Endothelial cell of umbilical vein (primary cell): ENCODE measurements at regions not wholly inside any gene's neighbourhood (a gene's known extent, or its start where the extent isn't known, plus 50 kb on each side); places are given as distances from the start of the nearest gene placed in this dataset.

Source experiments
- BruUV-seq: library from RNA; stranded (reverse); fragments of 400-500 nt; replicated peaks from 2 replicates; lab custom pipeline; 2021; lab: Mats Ljungman, UMichigan
- CTCF ChIA-PET: fragments of 300-600, 350-600 bp; sonication (Branson Sonifier 250); formaldehyde crosslinking; loops from one replicate; lab custom pipeline; 2021; ENCODE audit warnings: antibody characterized with exemption, inconsistent platforms; lab: Charles Lee
- POLR2A ChIA-PET: fragments of 300-600, 350-600 bp; sonication (Branson Sonifier 250); formaldehyde crosslinking; loops from one replicate; lab custom pipeline; 2021; ENCODE audit warnings: antibody characterized with exemption, inconsistent platforms; lab: Charles Lee
- DNase-seq: peaks from one replicate; pipeline ENCODE4 v3.0.0-alpha.2; 2011; ENCODE audit warnings: low read depth, low spot score
- FAIRE-seq: peaks from 2 replicates; lab custom pipeline; 2011; peaks lifted over from hg19 to GRCh38; lab: Jason Lieb, UNC
- H2AFZ ChIP-seq: 2 replicates; pipeline ENCODE4 v1.6.0; 2012; ENCODE audit warnings: low read depth, low read length, control low read depth, inconsistent platforms
- H3K27ac ChIP-seq: 2 replicates; pipeline ENCODE4 v1.5.1; 2011; ENCODE audit warnings: low read depth, mild to moderate bottlenecking, control low read depth, low read length, moderate library complexity; ENCODE audit not compliant: insufficient read depth
- H3K27me3 ChIP-seq, 2 experiments: 2 replicates each; pipeline versions ENCODE4 v1.6.0 to v1.6.1; 2011; ENCODE audit warnings: low read length in 2 of 2, mixed read lengths in 1 of 2; ENCODE audit not compliant: control insufficient read depth in 2 of 2, insufficient read depth in 2 of 2
- H3K36me3 ChIP-seq, 2 experiments: 2 replicates in 1 of 2; 3 replicates in 1 of 2; pipeline ENCODE4 v1.5.1; 2011; ENCODE audit warnings: low read length in 2 of 2, mild to moderate bottlenecking in 1 of 2, moderate library complexity in 1 of 2; ENCODE audit not compliant: control insufficient read depth in 2 of 2, insufficient read depth in 2 of 2; ENCODE audit errors: extremely low read depth in 1 of 2
- H3K4me1 ChIP-seq: 3 replicates; pipeline ENCODE4 v1.5.1; 2011; ENCODE audit warnings: mild to moderate bottlenecking, low read length; ENCODE audit not compliant: control insufficient read depth, insufficient read depth; ENCODE audit errors: extremely low read depth
- H3K4me2 ChIP-seq: 2 replicates; pipeline ENCODE4 v1.6.1; 2011; ENCODE audit warnings: low read length, control low read depth, mixed read lengths; ENCODE audit not compliant: insufficient read depth
- H3K4me3 ChIP-seq, 3 experiments: fragments of 200-600 bp in 1 of 3; sonication (generic), shearing (Covaris generic) in 1 of 3; replicated peaks in 1 of 3; 2 replicates each; pipeline ENCODE4 v1.5.1; 2011 to 2016; ENCODE audit warnings: control low read depth in 3 of 3, low read length in 3 of 3, mild to moderate bottlenecking in 2 of 3, inconsistent platforms in 1 of 3, low read depth in 1 of 3, moderate library complexity in 1 of 3; ENCODE audit not compliant: insufficient read depth in 1 of 3
- H3K79me2 ChIP-seq: 2 replicates; pipeline ENCODE4 v1.6.0; 2012; ENCODE audit warnings: low read length, inconsistent platforms; ENCODE audit not compliant: control insufficient read depth, insufficient read depth
- H3K9ac ChIP-seq: replicated peaks from 2 replicates; pipeline ENCODE3; 2011; ENCODE audit warnings: low read length, control low read depth; ENCODE audit not compliant: insufficient read depth; ENCODE audit errors: extremely low read depth
- H3K9me1 ChIP-seq: replicated peaks from 3 replicates; pipeline ENCODE4 v1.6.0; 2011; ENCODE audit warnings: mild to moderate bottlenecking, low read length; ENCODE audit not compliant: control insufficient read depth, insufficient read depth; ENCODE audit errors: extremely low read depth
- H3K9me3 ChIP-seq: replicated peaks from 2 replicates; pipeline ENCODE4 v1.5.1; 2012; ENCODE audit warnings: low read length, inconsistent platforms; ENCODE audit not compliant: control insufficient read depth, insufficient read depth
- H4K20me1 ChIP-seq: replicated peaks from 2 replicates; pipeline ENCODE3; 2011; ENCODE audit warnings: mild to moderate bottlenecking, low read length; ENCODE audit not compliant: control insufficient read depth, insufficient read depth; ENCODE audit errors: extremely low read depth
- EZH2 ChIP-seq: IDR thresholded peaks from 2 replicates; pipeline ENCODE4 v1.6.1; 2012; ENCODE audit warnings: borderline replicate concordance, low read depth, mild to moderate bottlenecking, moderate library complexity, low read length, inconsistent platforms; ENCODE audit not compliant: severe bottlenecking
- FOS ChIP-seq: IDR thresholded peaks from 2 replicates; pipeline ENCODE4 v1.6.1; 2011; ENCODE audit warnings: mild to moderate bottlenecking, low read length, moderate library complexity, borderline replicate concordance; ENCODE audit not compliant: insufficient read depth
- JUN ChIP-seq: IDR thresholded peaks from 2 replicates; pipeline ENCODE4 v1.6.1; 2011; ENCODE audit warnings: borderline replicate concordance, low read depth; ENCODE audit not compliant: insufficient read length, insufficient read depth
- MYC ChIP-seq: IDR thresholded peaks from one replicate; pipeline ENCODE4 v1.6.1; 2011; ENCODE audit warnings: mild to moderate bottlenecking, low read depth, low read length
- POLR2A ChIP-seq: IDR thresholded peaks from 2 replicates; pipeline ENCODE4 v1.6.1; 2012; ENCODE audit warnings: low read depth, mild to moderate bottlenecking, control low read depth, low read length
- POLR2AphosphoS5 ChIP-seq: IDR thresholded peaks from 2 replicates; pipeline ENCODE4 v1.6.1; 2012; ENCODE audit warnings: low read depth, mild to moderate bottlenecking, control low read depth, low read length, moderate library complexity; ENCODE audit not compliant: insufficient read depth
- dilution Hi-C: fragments of 300-500 bp; cut with MboI; formaldehyde crosslinking; loops from one replicate; pipeline ENCODE4 v1.15.0; 2019; ENCODE audit warnings: low sequenced_read_pairs; ENCODE audit not compliant: extremely low pct_ligation_motif_present
- intact Hi-C: fragments of 100-400 bp; cut with micrococcal nuclease; formaldehyde crosslinking; loops from one replicate; pipeline ENCODE4 v1.10.0; 2022
- TF ChIP-seq, protein P1 (sequence below), 2 donors: IDR thresholded peaks; 1 replicate in 1 of 2; 2 replicates in 1 of 2; pipeline ENCODE4 v1.5.1; 2011; ENCODE audit warnings: low read length in 2 of 2, mild to moderate bottlenecking in 2 of 2, moderate library complexity in 2 of 2, control low read depth in 1 of 2, inconsistent platforms in 1 of 2, low read depth in 1 of 2; ENCODE audit not compliant: insufficient read depth in 1 of 2; ENCODE audit errors: extremely low read depth in 1 of 2
- TF ChIP-seq, protein P2 (sequence below): IDR thresholded peaks from 2 replicates; pipeline ENCODE4 v1.6.1; 2011; ENCODE audit not compliant: insufficient read depth, insufficient read length

DNA sequence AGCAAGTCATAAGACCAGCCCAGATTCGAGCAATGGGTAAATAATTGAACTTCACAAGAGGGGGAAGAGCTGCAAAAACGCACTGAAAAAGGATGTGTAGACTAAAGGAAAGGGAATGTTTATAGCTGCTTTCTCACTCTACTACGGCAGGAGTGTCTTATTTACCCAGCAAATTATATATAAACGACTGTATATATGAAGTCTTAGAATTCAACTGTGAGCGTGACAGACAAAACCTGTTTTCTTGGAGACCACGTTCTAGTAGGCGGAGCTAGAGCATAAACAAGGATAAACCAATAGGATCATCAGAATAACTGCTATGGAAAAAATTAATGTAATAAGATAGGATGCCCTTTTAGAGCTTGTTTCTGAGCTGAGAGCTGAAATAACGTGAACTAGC is 394.6 kb upstream of the MON1B start:
- no peaks in the 10 kb centered on the region for H3K4me1 ChIP-seq
- H3K4me3 ChIP-seq, result no peak overlapping the region
- no peak overlapping the region for H3K27ac ChIP-seq
- ChIA-PET CTCF (interaction anchor here (0.6 kb wide), 1 partner anchor 225 kb away, joined by 3 read pairs; no protein-coding TSS in a partner anchor), POLR2A (no interaction called here)
- dilution Hi-C loops, result no loop called here
- no peaks in the 10 kb centered on the region for H3K79me2 ChIP-seq
- H3K27me3 ChIP-seq, result no peaks in the 10 kb centered on the region
- H3K4me2 ChIP-seq, result no peak overlapping the region
- intact Hi-C loops, result no loop called here
- H3K9me1 ChIP-seq, result no peaks in the 10 kb centered on the region
- H4K20me1 ChIP-seq, result no peaks in the 10 kb centered on the region
- no peak overlapping the region for H2AFZ ChIP-seq
- FAIRE-seq, result no peak
- no peak overlapping the region for H3K9ac ChIP-seq
- no peak for DNase-seq
- no peaks in the 10 kb centered on the region for H3K36me3 ChIP-seq
- TF ChIP-seq JUN (no peak), FOS (no peak), MYC (no peak), POLR2AphosphoS5 (no peak), POLR2A (no peak), EZH2 (no peak)
- TF ChIP-seq, protein P1, sequence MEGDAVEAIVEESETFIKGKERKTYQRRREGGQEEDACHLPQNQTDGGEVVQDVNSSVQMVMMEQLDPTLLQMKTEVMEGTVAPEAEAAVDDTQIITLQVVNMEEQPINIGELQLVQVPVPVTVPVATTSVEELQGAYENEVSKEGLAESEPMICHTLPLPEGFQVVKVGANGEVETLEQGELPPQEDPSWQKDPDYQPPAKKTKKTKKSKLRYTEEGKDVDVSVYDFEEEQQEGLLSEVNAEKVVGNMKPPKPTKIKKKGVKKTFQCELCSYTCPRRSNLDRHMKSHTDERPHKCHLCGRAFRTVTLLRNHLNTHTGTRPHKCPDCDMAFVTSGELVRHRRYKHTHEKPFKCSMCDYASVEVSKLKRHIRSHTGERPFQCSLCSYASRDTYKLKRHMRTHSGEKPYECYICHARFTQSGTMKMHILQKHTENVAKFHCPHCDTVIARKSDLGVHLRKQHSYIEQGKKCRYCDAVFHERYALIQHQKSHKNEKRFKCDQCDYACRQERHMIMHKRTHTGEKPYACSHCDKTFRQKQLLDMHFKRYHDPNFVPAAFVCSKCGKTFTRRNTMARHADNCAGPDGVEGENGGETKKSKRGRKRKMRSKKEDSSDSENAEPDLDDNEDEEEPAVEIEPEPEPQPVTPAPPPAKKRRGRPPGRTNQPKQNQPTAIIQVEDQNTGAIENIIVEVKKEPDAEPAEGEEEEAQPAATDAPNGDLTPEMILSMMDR (IDR thresholded peaks at IDR 0.05; ENCODE audit: extremely low read depth in 1 of 2, insufficient read depth in 1 of 2, low read depth in 1 of 2, low read length in 2 of 2), result no peak
- TF ChIP-seq, protein P2, sequence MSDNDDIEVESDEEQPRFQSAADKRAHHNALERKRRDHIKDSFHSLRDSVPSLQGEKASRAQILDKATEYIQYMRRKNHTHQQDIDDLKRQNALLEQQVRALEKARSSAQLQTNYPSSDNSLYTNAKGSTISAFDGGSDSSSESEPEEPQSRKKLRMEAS, result no peak
- BruUV-seq, result no TSS peak
- H3K9me3 ChIP-seq, result no peaks in the 10 kb centered on the region
